KMS-11 (cell line): ENCODE measurements at regions not wholly inside any gene's neighbourhood (a gene's known extent, or its start where the extent isn't known, plus 50 kb on each side); places are given as distances from the start of the nearest gene placed in this dataset.

Experiments
- H2AFZ ChIP-seq: fragments of 200-600 bp; sonication (generic); 2 replicates; pipeline ENCODE4 v1.6.1; 2016; ENCODE audit warnings: antibody characterized with exemption, mixed run types, low read depth
- H3K27ac ChIP-seq: fragments of 200-600 bp; sonication (generic); 2 replicates; pipeline ENCODE4 v1.6.1; 2016; ENCODE audit warnings: mild to moderate bottlenecking, mixed run types
- H3K27me3 ChIP-seq: fragments of 200-600 bp; sonication (generic); 2 replicates; pipeline ENCODE4 v1.6.1; 2017; ENCODE audit warnings: mild to moderate bottlenecking, low read depth, mixed run types, moderate library complexity; ENCODE audit not compliant: insufficient read depth
- H3K36me3 ChIP-seq: fragments of 200-600 bp; sonication (generic); 2 replicates; pipeline ENCODE4 v1.6.1; 2017; ENCODE audit warnings: mild to moderate bottlenecking, mixed run types; ENCODE audit not compliant: insufficient read depth
- H3K4me1 ChIP-seq: fragments of 200-600 bp; sonication (generic); 2 replicates; pipeline ENCODE4 v1.6.1; 2016; ENCODE audit warnings: mild to moderate bottlenecking, low read depth, mixed run types; ENCODE audit not compliant: poor library complexity, severe bottlenecking
- H3K4me2 ChIP-seq: fragments of 200-600 bp; sonication (generic); 2 replicates; pipeline ENCODE4 v1.7.0; 2016; ENCODE audit warnings: mild to moderate bottlenecking, mixed run types
- H3K4me3 ChIP-seq: fragments of 200-600 bp; sonication (generic); IDR thresholded peaks from 2 replicates; pipeline ENCODE4 v1.6.1; 2017; ENCODE audit warnings: low read depth, low read length, mixed read lengths; ENCODE audit not compliant: insufficient read depth
- H3K79me2 ChIP-seq: fragments of 200-600 bp; sonication (generic); 2 replicates; pipeline ENCODE4 v1.6.1; 2016; ENCODE audit warnings: low read depth, mixed run types; ENCODE audit not compliant: insufficient read depth
- H3K9ac ChIP-seq: fragments of 200-600 bp; sonication (generic); 2 replicates; pipeline ENCODE4 v1.6.1; 2016; ENCODE audit warnings: mild to moderate bottlenecking, mixed run types
- H4K20me1 ChIP-seq: fragments of 200-600 bp; sonication (generic); 2 replicates; pipeline ENCODE4 v1.6.1; 2016; ENCODE audit warnings: mild to moderate bottlenecking, mixed run types; ENCODE audit not compliant: insufficient read depth
- CTCF ChIP-seq: fragments of 200-600 bp; sonication (generic); conservative IDR thresholded peaks from 2 replicates; pipeline ENCODE4 v1.6.1; 2017; ENCODE audit warnings: low read depth, mild to moderate bottlenecking, antibody characterized with exemption, low read length, moderate library complexity, mixed read lengths

- peaks cover 9% of the 10 kb centered on the region; the same call in 1 of the 2 replicates for H3K27me3 ChIP-seq
- no peak for TF ChIP-seq CTCF
- no peak overlapping the region for H3K4me2 ChIP-seq
- H3K9ac ChIP-seq = no peak overlapping the region
- no peaks in the 10 kb centered on the region for H4K20me1 ChIP-seq
- no peak overlapping the region for H2AFZ ChIP-seq
- no peaks in the 10 kb centered on the region for H3K79me2 ChIP-seq
- H3K36me3 ChIP-seq = no peaks in the 10 kb centered on the region
- no peak overlapping the region for H3K27ac ChIP-seq
- no peak overlapping the region for H3K4me3 ChIP-seq
- H3K4me1 ChIP-seq = no peaks in the 10 kb centered on the region
These were observed 157.7 kb upstream of the LHX1 start for GRCh38 chr17:36779550-36779949.

- H4K20me1 ChIP-seq = no peaks in the 10 kb centered on the region
- H2AFZ ChIP-seq = no peak overlapping the region
- H3K27ac ChIP-seq = no peak overlapping the region
- H3K36me3 ChIP-seq = no peaks in the 10 kb centered on the region
- H3K9ac ChIP-seq = no peak overlapping the region
- no peak for TF ChIP-seq CTCF
- no peak overlapping the region for H3K4me3 ChIP-seq
- H3K4me1 ChIP-seq = no peaks in the 10 kb centered on the region
- H3K27me3 ChIP-seq = peaks cover 10% of the 10 kb centered on the region; the same call in 1 of the 2 replicates
- H3K4me2 ChIP-seq = no peak overlapping the region
- H3K79me2 ChIP-seq = no peaks in the 10 kb centered on the region
These were observed 152.6 kb upstream of the LHX1 start for GRCh38 chr17:36784633-36785032.

- no peaks in the 10 kb centered on the region for H3K36me3 ChIP-seq
These were observed 150.4 kb upstream of the LHX1 start for GRCh38 chr17:36786867-36787266.

GRCh38 chr17:36791150-36791941, 145.9 kb upstream of the LHX1 start:
- Histone ChIP-seq H3K36me3 (no peaks in the 10 kb centered on the region), H3K79me2 (no peaks in the 10 kb centered on the region), H4K20me1 (no peaks in the 10 kb centered on the region), H3K9ac (no peak overlapping the region), H3K4me1 (no peaks in the 10 kb centered on the region), H2AFZ (no peak overlapping the region), H3K4me2 (no peak overlapping the region), H3K27me3 (no peaks in the 10 kb centered on the region), H3K27ac (no peak overlapping the region), H3K4me3 (no peak overlapping the region)
- no peak for TF ChIP-seq CTCF

More at GRCh38 chr17:36786867-36787266, 150.4 kb upstream of the LHX1 start:
- Histone ChIP-seq H3K27ac (no peak overlapping the region), H3K4me2 (no peak overlapping the region), H2AFZ (no peak overlapping the region), H3K79me2 (no peaks in the 10 kb centered on the region), H4K20me1 (no peaks in the 10 kb centered on the region), H3K9ac (no peak overlapping the region), H3K4me1 (no peaks in the 10 kb centered on the region), H3K27me3 (peaks cover 10% of the 10 kb centered on the region; the same call in 1 of the 2 replicates), H3K4me3 (no peak overlapping the region)
- no peak for TF ChIP-seq CTCF
